Thymus (tissue), 11 donors: ENCODE measurements at regions not wholly inside any gene's neighbourhood (a gene's known extent, or its start where the extent isn't known, plus 50 kb on each side); places are given as distances from the start of the nearest gene placed in this dataset.
"Not testable (repeated sequence)": the region's sequence is repeated elsewhere in the genome, so short reads cannot be mapped to it uniquely, and the experiment has no call there.

Source experiments
- DNase-seq, 9 donors: peaks; one replicate each; pipeline ENCODE4 v3.0.0-alpha.2; 2013; ENCODE audit warnings: low spot score in 9 of 9, low read depth in 6 of 9, missing footprints in 1 of 9
- H3K27ac ChIP-seq, 2 donors: one replicate each; pipeline ENCODE4 v1.5.1; 2013; ENCODE audit warnings: control low read depth in 1 of 2, low read depth in 1 of 2, low read length in 1 of 2, mild to moderate bottlenecking in 1 of 2, moderate library complexity in 1 of 2
- H3K27me3 ChIP-seq, 2 donors: one replicate each; pipeline ENCODE4 v1.5.1; 2013; ENCODE audit warnings: low read length in 1 of 2; ENCODE audit not compliant: control insufficient read depth in 2 of 2, insufficient read depth in 1 of 2
- H3K36me3 ChIP-seq, 2 donors: one replicate each; pipeline ENCODE4 v1.5.1; 2013; ENCODE audit warnings: low read length in 1 of 2, mild to moderate bottlenecking in 1 of 2, moderate library complexity in 1 of 2; ENCODE audit not compliant: control insufficient read depth in 2 of 2, insufficient read depth in 2 of 2
- H3K4me1 ChIP-seq, 2 donors: one replicate each; pipeline ENCODE4 v1.5.1; 2013; ENCODE audit warnings: low read length in 2 of 2; ENCODE audit not compliant: control insufficient read depth in 2 of 2, insufficient read depth in 2 of 2
- H3K4me3 ChIP-seq, 2 donors: one replicate each; pipeline ENCODE4 v1.5.1; 2013; ENCODE audit warnings: low read length in 2 of 2, control low read depth in 1 of 2, mild to moderate bottlenecking in 1 of 2
- H3K9me3 ChIP-seq, 2 donors: one replicate each; pipeline ENCODE4 v1.5.1; 2013; ENCODE audit warnings: low read length in 1 of 2, mild to moderate bottlenecking in 1 of 2; ENCODE audit not compliant: control insufficient read depth in 2 of 2, insufficient read depth in 1 of 2
- WGBS: extraction: QIAGEN DNeasy Blood & Tissue Kit; methylation state at CpG from one replicate; pipeline ENCODE4 v1.1.7; 2013; 5-methylcytosine and 5-hydroxymethylcytosine counted together
- donor health status: healthy.

DNA sequence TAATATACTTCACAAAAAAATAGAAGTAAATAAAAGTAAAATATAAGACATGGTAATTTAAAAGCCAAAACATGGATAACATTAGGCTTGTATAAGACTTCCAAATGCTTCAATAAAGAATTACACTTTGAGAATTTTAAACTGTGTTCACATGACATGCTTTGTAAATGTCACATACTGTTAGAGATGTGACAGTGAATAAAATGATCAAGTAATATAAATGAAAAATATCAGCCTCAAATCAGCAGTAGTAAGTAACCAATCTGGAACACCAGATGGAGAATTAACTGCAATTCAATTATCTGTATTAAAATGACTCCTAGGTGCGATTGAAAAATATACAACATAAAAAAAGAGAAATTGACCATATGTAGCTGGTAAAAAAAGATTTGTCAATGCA lies 1260.8 kb downstream of the BRINP3 start:
- WGBS = 94% methylated on average over 1 of the region's 1 CpG
- Histone ChIP-seq H3K4me3 (no peak overlapping the region), H3K9me3 (no peaks in the 10 kb centered on the region), H3K27ac (no peak overlapping the region), H3K36me3 (no peaks in the 10 kb centered on the region), H3K4me1 (no peaks in the 10 kb centered on the region), H3K27me3 (no peaks in the 10 kb centered on the region)
- DNase-seq = no peak

DNA sequence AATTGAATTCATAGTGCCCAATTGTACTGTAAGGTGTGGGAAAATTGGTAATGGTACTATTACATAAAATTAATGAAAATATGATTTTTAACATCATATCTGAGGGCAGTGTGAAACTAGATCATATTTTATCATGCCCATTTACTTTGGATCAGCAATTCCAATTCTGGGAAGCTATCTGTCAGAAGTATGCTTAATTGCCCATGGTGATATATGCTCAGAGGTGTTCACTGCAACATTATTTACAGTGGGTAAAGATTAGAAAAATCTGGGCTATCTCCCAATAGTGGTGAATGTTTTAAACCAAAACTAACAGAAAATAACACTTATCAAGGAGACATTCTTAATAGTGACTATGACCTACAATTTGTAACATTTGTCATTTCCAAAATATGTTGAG lies 1260.0 kb downstream of the BRINP3 start:
- Histone ChIP-seq H3K9me3 (no peaks in the 10 kb centered on the region), H3K27ac (no peak overlapping the region), H3K27me3 (no peaks in the 10 kb centered on the region), H3K4me3 (no peak overlapping the region), H3K36me3 (no peaks in the 10 kb centered on the region), H3K4me1 (no peaks in the 10 kb centered on the region)
- DNase-seq = no peak

DNA sequence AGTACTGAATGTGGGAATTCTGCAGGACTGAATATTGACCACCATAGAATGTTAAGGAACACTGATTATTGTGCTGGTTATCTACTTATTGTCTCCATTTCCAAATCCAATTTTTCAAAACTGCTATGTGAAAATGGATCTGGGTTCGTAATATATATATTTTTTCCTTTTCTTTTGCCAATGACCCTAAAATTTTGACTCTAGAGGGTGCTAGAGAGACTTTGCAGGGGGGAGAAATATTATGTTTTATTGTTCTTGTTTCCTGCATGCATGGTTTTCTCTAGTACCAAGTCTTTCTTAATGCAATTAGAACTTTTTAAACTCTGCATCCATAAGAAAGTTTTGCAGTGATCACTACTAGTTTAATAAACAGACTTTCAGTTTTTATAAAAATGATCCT lies 1256.9 kb downstream of the BRINP3 start:
- Histone ChIP-seq H3K4me1 (no peaks in the 10 kb centered on the region), H3K27ac (no peak overlapping the region)

DNA sequence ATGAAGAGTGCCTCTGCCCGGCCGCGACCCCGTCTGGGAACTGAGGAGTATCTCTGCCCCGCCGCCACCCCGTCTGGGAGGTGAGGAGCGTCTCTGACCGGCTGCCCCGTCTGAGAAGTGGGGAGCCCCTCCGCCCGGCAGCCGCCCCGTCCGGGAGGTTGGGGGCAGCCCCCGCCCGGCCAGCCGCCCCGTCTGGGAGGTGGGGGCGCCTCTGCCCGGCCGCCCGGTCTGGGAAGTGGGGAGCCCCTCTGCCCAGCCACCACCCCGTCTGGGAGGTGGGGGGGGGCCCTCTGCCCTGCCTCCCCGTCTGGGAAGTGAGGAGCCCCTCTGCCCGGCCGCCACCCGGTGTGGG lies 1251.9 kb downstream of the BRINP3 start:
- not testable (repeated sequence) for H3K4me1 ChIP-seq, H3K36me3 ChIP-seq, H3K27me3 ChIP-seq, H3K9me3 ChIP-seq, H3K27ac ChIP-seq, DNase-seq, H3K4me3 ChIP-seq
- WGBS = 90% methylated on average over 28 of the region's 28 CpGs

More for the DNA sequence above, 1256.9 kb downstream of the BRINP3 start:
- 54% methylated on average over 1 of the region's 1 CpG for WGBS
- Histone ChIP-seq H3K4me3 (no peak overlapping the region), H3K27me3 (no peaks in the 10 kb centered on the region), H3K36me3 (no peaks in the 10 kb centered on the region), H3K9me3 (peaks cover 0 to 4% of the 10 kb centered on the region in 2 donors)
- DNase-seq = no peak

DNA sequence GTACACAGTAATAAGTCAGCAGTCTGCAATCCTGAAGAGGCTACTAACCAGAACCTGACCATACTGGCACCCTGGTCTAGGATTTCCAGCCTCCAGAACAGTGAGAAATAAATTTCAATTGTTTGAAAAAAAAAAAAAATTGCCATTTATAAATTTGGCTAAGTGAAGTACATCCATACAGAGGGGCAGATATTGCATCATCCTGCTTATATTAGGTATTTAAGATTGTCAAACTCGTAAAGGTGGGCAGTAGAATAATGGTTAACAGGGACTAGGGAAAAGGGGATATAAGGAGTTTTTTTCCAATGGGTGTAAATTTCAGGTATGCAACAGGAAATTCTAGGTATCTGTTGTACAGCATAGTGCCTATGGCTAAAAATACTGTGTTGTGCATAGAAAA lies 1250.9 kb downstream of the BRINP3 start:
- no peaks in the 10 kb centered on the region for H3K36me3 ChIP-seq
- WGBS = 98% methylated on average over 1 of the region's 1 CpG
- H3K4me1 ChIP-seq = no peaks in the 10 kb centered on the region
- H3K27ac ChIP-seq = no peak overlapping the region
- DNase-seq = no peak
- no peak overlapping the region for H3K4me3 ChIP-seq
- no peaks in the 10 kb centered on the region for H3K27me3 ChIP-seq
- H3K9me3 ChIP-seq = peaks cover 0 to 4% of the 10 kb centered on the region in 2 donors

DNA sequence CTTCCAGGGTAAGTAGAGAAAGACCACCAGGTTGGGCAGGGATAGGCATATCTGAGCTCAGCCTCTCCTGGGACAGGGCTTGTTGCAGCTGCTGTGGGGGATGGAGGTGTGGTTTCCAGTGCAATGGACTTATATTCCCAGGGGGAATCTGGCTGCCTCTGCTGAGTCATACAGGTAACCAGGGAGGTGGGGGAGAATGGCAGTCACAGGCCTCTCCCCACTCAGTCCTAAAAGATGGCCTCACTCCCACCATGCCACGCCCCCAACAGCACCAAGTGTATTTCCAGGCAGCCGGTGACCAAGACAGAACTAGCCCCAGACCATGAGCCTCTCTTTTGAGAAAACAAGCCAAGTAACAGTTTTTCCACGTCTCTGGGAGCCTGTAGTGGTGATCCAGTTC lies 1240.7 kb downstream of the BRINP3 start:
- no peaks in the 10 kb centered on the region for H3K4me1 ChIP-seq
- no peaks in the 10 kb centered on the region for H3K27me3 ChIP-seq
- no peaks in the 10 kb centered on the region for H3K36me3 ChIP-seq
- H3K27ac ChIP-seq = no peak overlapping the region
- H3K4me3 ChIP-seq = no peak overlapping the region
- 81% methylated on average over 3 of the region's 3 CpGs for WGBS
- H3K9me3 ChIP-seq = peaks cover 0 to 9% of the 10 kb centered on the region in 2 donors
- no peak for DNase-seq

DNA sequence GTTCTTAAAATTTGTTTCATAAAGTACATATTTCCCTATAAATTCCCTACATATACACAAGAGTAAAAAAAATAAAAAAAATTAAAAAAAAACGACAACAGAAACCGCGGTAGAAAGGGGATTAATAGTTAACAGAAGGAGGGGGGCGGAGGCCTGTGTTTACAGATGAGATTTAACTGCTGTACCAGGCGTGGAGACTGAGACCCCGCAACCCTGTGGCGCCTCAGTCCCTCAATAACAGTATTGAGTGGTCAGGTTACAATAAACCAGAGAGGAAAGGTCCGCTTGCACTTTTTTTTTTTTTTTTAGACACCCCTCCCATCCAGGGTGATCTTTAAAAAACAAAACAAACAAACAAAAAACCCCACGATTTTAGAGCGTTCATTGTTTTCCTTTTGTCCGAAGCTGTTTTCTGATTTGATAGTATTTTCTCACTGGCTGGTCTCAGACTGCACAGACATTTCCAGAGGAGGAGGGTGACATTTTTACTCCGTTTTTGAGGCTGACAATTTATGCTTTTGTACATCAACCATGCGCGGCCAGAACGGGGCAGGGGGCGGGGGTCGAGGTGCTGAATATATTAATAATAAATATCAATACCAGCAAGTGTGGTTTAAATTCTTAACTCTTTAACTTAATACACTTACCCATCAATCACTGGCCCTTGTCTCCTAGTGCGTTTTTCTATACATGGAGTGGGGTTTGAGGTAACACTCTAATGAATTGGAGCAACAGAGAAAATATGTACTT lies 1223.9 kb downstream of the BRINP3 start:
- DNase-seq = no peak
- Histone ChIP-seq H3K4me1 (no peaks in the 10 kb centered on the region), H3K27ac (no peak overlapping the region), H3K9me3 (peaks cover 0 to 9% of the 10 kb centered on the region in 2 donors), H3K4me3 (no peak overlapping the region), H3K36me3 (no peaks in the 10 kb centered on the region), H3K27me3 (no peaks in the 10 kb centered on the region)
- 88% methylated on average over 18 of the region's 18 CpGs for WGBS

DNA sequence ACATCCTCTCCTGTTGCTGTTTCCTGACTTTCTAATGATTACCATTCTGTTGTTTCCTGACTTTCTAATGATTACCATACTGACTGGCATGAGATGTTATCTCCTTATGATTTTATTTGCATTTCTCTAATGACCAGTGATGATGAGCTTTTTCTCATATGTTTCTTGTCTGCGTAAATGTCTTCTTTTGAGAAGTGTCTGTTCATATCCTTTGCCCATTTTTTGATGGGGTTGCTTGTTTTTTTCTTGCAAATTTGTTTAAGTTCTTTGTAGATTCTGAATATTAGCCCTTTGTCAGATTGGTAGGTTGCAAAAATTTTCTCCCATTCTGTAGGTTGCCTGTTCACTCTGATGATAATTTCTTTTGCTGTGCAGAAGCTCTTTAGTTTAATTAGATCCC lies 1216.5 kb downstream of the BRINP3 start:
- H3K9me3 ChIP-seq, H3K4me3 ChIP-seq, H3K27me3 ChIP-seq, H3K36me3 ChIP-seq, H3K27ac ChIP-seq, DNase-seq, H3K4me1 ChIP-seq: not testable (repeated sequence)
- WGBS = 92% methylated on average over 1 of the region's 1 CpG

DNA sequence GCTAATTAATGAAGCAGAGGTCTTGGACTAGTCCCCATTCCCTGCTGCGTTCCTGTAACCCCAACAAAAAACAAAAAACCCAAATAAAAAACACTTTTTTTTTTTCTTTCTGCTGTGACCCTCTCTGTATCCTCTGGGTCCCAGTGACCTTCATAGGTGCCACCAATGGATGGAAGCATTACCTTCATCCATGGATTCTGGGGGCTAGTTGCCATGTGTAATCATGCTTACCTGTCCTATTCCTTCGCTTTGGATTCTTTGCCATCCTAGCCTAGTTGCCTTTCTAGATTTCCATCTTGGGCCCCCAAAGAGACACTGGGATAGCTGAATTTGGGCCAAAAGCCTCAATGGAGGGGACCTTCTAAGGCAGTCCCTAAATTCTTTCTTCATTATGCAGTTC lies 1208.7 kb downstream of the BRINP3 start:
- DNase-seq = no peak
- no peaks in the 10 kb centered on the region for H3K36me3 ChIP-seq
- no peak overlapping the region for H3K4me3 ChIP-seq
- H3K4me1 ChIP-seq = no peaks in the 10 kb centered on the region
- peaks cover 3% of the 10 kb centered on the region in 2 donors for H3K9me3 ChIP-seq
- WGBS = 61% methylated on average over 2 of the region's 2 CpGs
- H3K27ac ChIP-seq = no peak overlapping the region
- H3K27me3 ChIP-seq = no peaks in the 10 kb centered on the region

DNA sequence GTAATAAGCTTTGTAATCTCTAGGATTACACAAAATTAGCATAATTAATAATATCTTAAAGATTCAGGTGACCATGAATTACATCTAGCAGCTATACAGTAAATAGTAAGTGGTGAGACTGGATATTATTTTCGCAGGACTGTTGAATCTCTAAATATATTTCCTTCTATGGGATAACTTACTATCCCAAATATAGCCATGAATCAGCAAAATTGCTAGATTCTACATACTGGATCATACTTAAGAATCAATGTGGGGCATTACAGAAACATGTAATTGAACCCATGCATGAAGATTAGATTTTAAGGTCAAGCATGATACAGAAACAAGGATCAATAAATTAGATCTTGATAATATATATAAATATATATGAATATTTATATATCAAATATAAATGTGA lies 1203.4 kb downstream of the BRINP3 start:
- Histone ChIP-seq H3K27ac (no peak overlapping the region), H3K4me3 (no peak overlapping the region), H3K36me3 (no peaks in the 10 kb centered on the region), H3K9me3 (no peaks in the 10 kb centered on the region), H3K27me3 (no peaks in the 10 kb centered on the region), H3K4me1 (no peaks in the 10 kb centered on the region)
- WGBS = 92% methylated on average over 1 of the region's 1 CpG
- DNase-seq = no peak
